GM10248 (cell line): ENCODE measurements at regions not wholly inside any gene's neighbourhood (a gene's known extent, or its start where the extent isn't known, plus 50 kb on each side); places are given as distances from the start of the nearest gene placed in this dataset.

Experiments
- CTCF ChIA-PET: fragments of 300-600 bp; sonication (Branson Sonifier 250); formaldehyde crosslinking; extraction: SDS; loops from one replicate; lab custom pipeline; 2021; ENCODE audit warnings: antibody characterized with exemption; lab: Yijun Ruan, JAX
- POLR2A ChIA-PET: fragments of 350-650 bp; sonication (Branson Sonifier 250); formaldehyde crosslinking; extraction: SDS; loops from one replicate; lab custom pipeline; 2020; ENCODE audit warnings: antibody characterized with exemption; lab: Yijun Ruan, JAX
- DNase-seq: peaks from one replicate; pipeline ENCODE4 v3.0.0; 2012; ENCODE audit errors: extremely low spot score
- TF ChIP-seq, protein P1 (sequence below): IDR thresholded peaks from 2 replicates; pipeline ENCODE4 v1.5.1; 2012; ENCODE audit warnings: mild to moderate bottlenecking, low read depth; ENCODE audit errors: extremely low read depth, missing control alignments, control extremely low read depth

DNA sequence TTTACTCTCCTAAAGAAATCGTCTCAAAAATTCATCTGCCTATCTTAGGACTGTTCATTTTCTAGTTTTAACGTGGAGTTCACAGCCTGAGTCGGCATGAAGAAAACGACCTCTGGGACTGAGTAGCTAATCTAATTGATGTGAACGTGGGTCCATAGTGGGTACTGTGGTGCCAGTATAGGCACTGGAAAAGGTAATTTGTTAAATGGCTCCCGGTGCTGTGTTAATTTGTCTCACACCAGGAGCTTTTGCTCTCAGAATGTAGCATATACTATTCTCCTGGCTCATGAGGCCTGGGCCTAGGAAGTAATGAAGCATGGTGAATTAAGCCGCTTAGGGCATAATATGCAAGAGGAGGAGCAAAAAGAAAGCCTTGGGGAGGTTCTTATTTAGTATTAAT, 414.4 kb upstream of the NXPH2 start:
- ChIA-PET POLR2A (no interaction called here), CTCF (interaction anchor here (1.3 kb wide), 1 partner anchor 10 kb away, joined by 3 read pairs; no protein-coding TSS in a partner anchor)
- DNase-seq = no peak
- TF ChIP-seq, protein P1, sequence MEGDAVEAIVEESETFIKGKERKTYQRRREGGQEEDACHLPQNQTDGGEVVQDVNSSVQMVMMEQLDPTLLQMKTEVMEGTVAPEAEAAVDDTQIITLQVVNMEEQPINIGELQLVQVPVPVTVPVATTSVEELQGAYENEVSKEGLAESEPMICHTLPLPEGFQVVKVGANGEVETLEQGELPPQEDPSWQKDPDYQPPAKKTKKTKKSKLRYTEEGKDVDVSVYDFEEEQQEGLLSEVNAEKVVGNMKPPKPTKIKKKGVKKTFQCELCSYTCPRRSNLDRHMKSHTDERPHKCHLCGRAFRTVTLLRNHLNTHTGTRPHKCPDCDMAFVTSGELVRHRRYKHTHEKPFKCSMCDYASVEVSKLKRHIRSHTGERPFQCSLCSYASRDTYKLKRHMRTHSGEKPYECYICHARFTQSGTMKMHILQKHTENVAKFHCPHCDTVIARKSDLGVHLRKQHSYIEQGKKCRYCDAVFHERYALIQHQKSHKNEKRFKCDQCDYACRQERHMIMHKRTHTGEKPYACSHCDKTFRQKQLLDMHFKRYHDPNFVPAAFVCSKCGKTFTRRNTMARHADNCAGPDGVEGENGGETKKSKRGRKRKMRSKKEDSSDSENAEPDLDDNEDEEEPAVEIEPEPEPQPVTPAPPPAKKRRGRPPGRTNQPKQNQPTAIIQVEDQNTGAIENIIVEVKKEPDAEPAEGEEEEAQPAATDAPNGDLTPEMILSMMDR = no peak

GRCh38 chr2:139177041-139177440, 396.9 kb upstream of the NXPH2 start:
- TF ChIP-seq, protein P1 = no peak
- ChIA-PET CTCF (interaction anchor here (1.6 to 1.7 kb wide), 2 partner anchors 10 to 14 kb away, joined by 4 to 8 read pairs; no protein-coding TSS in a partner anchor), POLR2A (no interaction called here)
- DNase-seq = no peak

DNA sequence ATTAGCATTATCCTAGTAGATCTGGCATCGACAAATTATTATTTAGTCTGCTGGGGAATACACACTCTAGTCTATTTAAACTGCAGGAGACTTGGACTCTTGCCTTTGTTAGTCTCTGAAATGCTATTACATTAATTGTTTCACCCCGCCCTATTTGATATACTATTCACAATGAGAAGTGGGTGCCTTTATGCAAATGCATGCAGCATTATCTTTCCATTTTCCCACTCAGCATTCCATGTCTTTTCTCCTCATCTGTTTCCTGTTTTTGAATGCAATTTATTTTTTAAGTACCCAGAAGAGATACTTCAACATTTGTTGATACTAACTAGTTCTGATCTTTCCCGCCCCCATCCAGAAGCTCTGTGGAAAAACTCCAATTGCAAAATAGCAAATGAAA, 395.3 kb upstream of the NXPH2 start:
- POLR2A ChIA-PET = no interaction called here
- no peak for DNase-seq
- CTCF ChIA-PET = no interaction called here
- TF ChIP-seq, protein P1 = no peak

DNA sequence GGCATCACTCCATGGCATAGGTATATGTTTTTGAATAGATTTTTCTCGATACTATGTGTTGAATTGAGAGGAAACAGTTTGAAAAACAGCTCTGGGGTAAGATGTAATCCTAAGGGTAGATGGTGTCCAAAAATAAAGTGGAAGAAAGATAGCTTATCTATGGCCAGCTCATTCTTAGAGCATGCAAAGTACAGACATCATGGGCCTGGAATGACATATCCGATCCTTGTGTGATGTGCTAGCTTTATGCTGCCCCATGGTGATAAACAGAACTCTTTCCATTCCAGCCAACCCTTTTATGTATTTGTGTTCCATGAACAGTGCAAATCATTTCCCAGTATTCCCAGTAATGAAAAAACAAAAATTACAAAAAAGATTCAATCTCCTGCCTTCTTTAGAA, 390.2 kb upstream of the NXPH2 start:
- no peak for DNase-seq
- TF ChIP-seq, protein P1 = no peak
- ChIA-PET POLR2A (no interaction called here), CTCF (interaction anchor here (1.5 kb wide), 1 partner anchor 8 kb away, joined by 4 read pairs; no protein-coding TSS in a partner anchor)

DNA sequence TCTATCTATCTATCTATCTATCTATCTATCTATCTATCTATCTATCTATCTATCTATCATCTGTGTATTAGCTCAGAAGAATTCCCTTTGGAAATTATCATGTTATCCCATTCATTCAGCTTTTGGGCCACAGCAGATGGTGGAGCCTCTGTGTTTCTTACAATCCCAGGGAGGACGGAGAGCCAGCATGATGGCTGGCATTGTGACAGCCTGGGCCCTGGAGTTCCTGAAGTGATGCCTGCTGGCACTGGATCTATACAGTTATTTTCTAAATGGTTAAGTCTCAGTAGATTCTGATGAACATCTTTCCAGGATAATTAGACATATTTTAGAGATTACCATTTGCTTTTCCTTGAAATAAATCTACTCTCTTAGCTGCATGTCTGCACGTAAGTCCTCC, 385.4 kb upstream of the NXPH2 start:
- ChIA-PET POLR2A (no interaction called here), CTCF (no interaction called here)
- TF ChIP-seq, protein P1 = no peak
- no peak for DNase-seq

DNA sequence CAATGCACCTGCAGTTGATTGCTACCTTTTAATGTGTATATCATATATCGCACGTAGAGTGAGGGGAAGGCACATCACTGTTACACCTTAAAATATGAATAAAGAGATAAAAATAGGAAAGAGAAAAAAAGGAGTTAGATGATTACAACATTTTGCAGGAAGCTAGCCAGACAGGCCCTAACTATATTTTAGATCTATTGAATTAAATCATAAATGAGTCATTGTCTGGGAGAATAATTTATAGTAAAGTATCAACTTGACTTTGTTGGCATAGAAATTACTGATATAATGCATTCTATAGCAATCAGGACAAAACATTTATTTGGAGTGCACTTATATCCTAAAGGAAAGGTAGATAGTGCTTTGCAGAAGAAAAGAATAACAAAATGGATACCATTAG, 384.9 kb upstream of the NXPH2 start:
- DNase-seq = no peak
- CTCF ChIA-PET = no interaction called here
- TF ChIP-seq, protein P1 = no peak
- POLR2A ChIA-PET = no interaction called here
